ENCODE measurements at regions not wholly inside any gene's neighbourhood (a gene's known extent, or its start where the extent isn't known, plus 50 kb on each side); places are given as distances from the start of the nearest gene placed in this dataset.

GRCh38 chr2:2636813-2637212, 305.7 kb upstream of the MYT1L start:
- DNase-seq, result no peak

GRCh38 chr2:2635025-2635528, 304.0 kb upstream of the MYT1L start:
- no peak for DNase-seq

DNA sequence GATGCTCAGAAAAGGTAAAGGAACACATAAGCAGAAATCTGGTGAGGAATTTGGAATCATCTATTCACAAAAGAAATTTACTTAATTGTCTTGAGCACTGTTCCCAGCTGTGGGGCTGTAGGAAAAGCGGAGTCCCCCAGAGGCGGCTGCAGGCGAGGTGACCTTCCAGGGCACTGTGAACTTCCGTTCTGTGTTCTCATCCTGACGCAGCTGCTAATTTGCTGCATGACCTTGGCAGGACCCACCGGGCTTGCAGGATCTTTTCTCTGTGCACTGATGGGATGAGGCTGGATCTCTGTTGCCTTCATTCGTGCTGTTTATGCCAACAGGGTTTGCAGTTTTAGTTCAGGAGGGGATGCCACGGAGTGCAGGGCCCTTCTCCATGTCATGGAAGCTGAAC, 301.9 kb upstream of the MYT1L start:
- no peak for DNase-seq

- no peak for DNase-seq
Measured at GRCh38 chr2:2623939-2624338, 292.9 kb upstream of the MYT1L start.

- no peak for DNase-seq
Measured at GRCh38 chr2:2621855-2622254, 290.8 kb upstream of the MYT1L start.

- DNase-seq, result no peak
Measured at GRCh38 chr2:2620604-2621003, 289.5 kb upstream of the MYT1L start.

DNA sequence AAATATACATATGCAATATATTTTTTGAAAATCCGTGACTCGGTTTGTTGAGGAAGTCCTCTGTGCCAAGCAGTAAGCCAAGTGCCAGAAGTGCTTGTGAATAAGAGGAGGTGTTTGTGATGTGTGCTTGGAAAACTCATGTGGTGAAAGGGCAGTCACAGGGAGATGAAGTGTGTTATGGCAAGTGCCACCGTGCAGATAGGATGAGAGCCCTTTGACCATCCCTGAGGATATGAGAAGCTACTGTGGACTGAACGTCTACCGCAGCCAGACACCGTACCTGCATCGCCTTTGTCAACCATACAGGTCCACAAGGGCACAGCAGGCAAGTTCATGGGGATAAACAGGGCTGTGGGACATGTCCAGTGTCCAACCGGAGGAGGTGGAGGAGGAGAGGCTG, 288.9 kb upstream of the MYT1L start:
- DNase-seq, result no peak

DNA sequence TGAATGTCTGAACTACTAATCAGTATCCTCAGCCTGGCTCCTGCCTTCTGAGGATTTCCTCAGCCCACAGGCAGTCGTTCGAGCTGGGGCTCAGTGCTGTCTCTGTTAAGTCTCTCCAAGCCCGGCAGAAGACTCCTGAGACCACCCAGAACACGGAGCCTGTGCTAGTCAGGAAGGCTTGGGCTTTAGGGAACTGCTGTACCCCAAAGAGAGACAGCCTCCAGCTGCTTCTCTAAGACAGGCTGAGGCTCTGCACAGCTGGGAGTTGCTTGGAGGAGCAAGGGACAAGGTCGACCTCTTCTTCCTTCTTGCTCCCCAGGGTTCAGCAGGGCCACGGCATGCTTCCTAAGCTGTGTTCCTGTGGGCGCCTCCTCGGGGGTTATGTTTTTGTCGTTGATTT, 283.4 kb upstream of the MYT1L start:
- no peak for DNase-seq

- DNase-seq, result peak; percentile 88
Measured at GRCh38 chr2:2613279-2614199, 282.5 kb upstream of the MYT1L start.

DNA sequence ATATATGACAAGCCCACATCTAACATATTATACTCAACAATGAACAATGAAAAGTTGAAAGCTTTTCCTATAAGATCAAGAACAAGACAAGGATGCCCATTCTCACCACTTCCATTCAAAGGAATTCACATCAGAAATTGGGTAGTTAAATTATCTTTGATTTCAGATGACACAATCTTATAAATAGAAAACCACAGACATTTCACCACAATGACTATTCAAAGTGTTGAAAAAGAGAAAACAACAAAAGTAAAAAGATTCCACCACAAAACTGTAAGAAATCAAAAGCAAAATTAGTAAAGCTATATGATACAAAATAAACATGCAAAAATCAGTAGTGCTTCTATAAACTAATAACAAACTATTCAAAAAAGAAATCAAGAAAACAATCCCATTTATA, 279.7 kb upstream of the MYT1L start:
- DNase-seq, result no peak

GRCh38 chr2:2600366-2600765, 269.3 kb upstream of the MYT1L start:
- no peak for DNase-seq

GRCh38 chr2:2599441-2599840, 268.4 kb upstream of the MYT1L start:
- DNase-seq, result no peak

DNA sequence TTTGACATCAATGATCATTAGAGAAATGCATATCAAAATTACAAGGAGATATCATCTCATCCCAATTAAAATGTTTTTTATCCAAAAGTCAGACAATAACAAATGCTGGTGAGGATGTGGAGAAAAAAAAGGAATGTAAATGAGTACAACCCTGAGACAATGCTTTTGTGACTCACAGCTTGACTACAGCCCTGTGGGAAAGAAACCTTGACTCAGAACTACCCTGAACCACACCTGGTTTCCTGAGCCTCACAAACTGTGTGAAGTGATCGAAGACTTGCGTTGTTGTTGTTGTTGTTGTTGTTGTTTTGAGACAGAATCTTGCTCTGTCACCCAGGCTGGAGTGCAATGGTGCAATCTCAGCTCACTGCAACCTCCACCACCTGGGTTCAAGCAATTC, 266.6 kb upstream of the MYT1L start:
- no peak for DNase-seq

GRCh38 chr2:2591542-2591940, 260.5 kb upstream of the MYT1L start:
- DNase-seq, result no peak

- DNase-seq, result no peak
Measured at GRCh38 chr2:2590841-2591541, 259.9 kb upstream of the MYT1L start.

DNA sequence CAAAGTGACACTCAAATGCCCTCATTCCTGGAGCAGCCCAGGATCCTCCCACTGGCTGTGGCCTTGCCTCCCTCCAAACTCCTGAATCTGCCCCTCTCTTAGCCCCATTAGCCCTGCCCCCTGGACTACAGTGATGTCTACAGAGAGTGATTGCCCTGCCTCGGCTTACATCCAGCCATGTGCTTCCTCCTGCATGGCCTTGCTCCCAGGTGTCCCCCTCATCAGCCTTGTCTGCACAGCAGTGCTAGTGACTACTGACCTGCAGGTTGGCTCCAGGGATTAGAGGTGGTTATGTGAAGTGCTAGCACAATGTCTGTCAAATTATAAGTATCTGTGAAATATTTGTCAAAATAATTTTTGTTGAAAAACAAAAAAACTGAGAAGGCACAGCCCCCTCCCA, 259.1 kb upstream of the MYT1L start:
- no peak for DNase-seq

DNA sequence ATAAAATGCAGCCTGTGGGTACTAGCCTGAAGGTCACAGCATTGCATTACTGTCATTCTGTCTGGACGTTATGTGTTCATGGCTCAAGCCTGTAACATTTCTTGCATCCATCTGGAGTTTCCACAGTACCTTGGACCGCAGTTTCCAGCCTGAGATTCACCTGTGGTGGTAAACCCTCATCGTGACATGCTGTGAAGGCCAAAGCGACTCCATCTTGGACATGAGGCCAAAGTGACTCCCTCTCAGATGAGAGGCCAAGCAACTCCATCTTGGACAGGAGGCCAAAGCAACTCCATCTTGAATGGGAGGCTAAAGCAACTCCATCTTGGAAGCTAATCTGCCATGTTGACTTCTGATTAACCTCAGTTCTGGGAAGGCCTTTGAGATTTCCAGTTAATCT, 257.7 kb upstream of the MYT1L start:
- no peak for DNase-seq

DNA sequence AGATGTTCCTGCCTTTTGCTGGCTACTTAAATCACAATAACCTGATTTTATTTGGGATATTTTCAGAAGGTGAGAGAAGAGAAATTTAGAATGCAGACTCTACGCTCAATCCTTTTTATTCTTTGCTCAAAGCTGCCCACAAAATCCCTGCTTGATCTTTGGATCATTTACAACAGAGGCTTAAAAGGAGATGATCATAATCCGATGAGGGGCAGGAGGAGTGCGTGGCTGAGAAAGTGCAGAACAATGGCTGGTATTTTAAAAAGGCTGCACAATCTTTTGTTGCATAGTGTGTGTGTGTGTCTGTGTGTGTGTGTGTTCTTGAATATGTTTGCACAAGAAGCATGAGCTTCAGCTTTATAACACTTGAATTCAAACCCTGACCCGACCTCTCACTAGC, 256.3 kb upstream of the MYT1L start:
- no peak for DNase-seq

DNA sequence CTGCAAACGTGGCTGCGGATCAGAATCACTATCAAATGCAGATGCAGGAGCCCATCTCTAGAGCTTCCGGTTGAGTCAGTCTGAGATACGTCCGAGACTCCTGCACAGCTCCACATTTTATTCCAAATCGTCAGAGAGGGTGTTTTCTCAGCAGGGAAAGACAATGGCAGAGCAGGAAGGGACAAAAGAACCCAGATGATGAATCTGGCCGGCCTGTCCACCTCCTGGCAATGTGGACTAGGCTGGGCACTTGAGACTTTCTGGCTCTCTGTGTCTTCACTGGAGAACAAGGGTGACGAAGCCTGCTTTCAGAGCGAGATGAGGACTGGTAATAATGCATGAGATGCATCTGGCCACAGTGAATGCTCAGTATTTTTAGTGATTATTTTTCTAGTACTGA, 255.9 kb upstream of the MYT1L start:
- no peak for DNase-seq

- DNase-seq, result no peak
Measured at GRCh38 chr2:2586068-2586776, 255.1 kb upstream of the MYT1L start.

DNA sequence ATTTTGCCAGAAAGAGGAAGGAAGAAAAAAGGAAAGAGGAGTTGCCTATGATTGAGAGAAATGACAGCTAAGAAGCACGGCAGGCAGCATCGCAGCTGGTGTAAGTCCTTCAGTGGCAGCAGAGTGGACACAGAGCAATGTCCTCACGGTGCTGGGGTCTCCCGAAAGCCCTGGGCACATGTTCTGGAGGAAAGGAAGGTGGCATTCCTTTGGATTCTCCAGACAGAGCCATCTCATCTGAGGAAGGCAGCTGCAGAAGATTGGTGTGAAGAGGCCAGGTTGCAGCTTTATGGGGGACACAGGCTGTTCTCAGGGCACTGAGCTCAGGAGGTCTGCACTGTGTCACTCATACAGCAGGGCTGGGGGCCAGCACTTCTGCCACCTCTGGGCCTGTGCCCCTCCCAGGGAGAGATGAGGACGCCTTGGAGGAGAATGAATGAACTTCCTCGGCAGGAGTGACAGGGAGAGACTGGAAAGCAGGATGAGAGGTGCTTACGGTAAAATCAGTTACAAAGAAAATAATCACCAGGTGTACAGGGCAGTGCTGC, 252.0 kb upstream of the MYT1L start:
- no peak for DNase-seq

DNA sequence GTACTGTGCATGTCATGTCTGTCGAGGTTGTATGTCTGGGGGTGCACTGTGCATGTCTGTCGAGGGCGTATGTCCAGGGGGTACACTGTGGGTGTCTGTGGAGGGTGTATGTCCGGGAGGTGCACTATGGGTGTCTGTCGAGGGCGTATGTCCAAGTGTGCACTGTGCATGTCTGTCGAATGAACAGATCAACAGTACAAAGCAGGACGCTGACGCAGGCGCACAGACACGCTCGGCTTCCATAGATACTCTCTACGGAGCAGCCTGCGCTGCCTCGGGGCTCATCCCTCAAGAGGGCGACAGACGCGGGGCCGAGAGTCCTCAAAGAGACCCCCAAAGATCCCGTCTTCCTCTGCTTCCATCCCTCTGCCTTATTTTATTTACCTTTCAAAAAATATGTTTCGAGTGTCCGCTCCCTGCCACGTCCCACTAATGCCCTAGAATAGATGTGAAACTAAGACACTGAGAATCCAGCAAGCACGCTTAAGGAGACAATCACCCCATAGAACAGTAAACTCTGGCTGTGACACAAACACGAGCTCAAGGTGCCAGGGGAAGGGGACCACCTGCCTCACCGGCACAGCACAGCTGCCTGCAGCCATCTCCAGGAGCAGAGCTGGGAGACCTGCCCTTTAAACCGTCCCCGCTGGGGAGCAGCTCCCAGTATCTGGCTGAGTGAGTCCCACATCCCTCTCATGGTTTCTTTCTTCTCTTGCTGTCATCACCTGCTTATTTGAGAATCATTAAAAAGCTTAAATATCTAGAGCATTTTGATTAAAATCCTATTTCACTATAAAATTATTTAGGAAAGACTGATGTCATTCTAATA, 250.5 kb upstream of the MYT1L start:
- DNase-seq, result no peak

Data from fibroblast of skin of abdomen (primary cell).